C4-2B (cell line): ENCODE measurements at regions not wholly inside any gene's neighbourhood (a gene's known extent, or its start where the extent isn't known, plus 50 kb on each side); places are given as distances from the start of the nearest gene placed in this dataset.
"Not testable (repeated sequence)": the region's sequence is repeated elsewhere in the genome, so short reads cannot be mapped to it uniquely, and the experiment has no call there.

Source experiments
- H3K27ac ChIP-seq: fragments of 450-650 bp; 2 replicates; pipeline ENCODE4 v1.5.1; 2017
- ZFX ChIP-seq: fragments of 450-650 bp; IDR thresholded peaks from 2 replicates; pipeline ENCODE4 v1.6.1; 2017
- TF ChIP-seq, protein P1 (sequence below): fragments of 450-650 bp; conservative IDR thresholded peaks from 2 replicates; pipeline ENCODE4 v1.5.1; 2017; ENCODE audit warnings: mild to moderate bottlenecking

- TF ChIP-seq ZFX, result no peak
- TF ChIP-seq, protein P1, sequence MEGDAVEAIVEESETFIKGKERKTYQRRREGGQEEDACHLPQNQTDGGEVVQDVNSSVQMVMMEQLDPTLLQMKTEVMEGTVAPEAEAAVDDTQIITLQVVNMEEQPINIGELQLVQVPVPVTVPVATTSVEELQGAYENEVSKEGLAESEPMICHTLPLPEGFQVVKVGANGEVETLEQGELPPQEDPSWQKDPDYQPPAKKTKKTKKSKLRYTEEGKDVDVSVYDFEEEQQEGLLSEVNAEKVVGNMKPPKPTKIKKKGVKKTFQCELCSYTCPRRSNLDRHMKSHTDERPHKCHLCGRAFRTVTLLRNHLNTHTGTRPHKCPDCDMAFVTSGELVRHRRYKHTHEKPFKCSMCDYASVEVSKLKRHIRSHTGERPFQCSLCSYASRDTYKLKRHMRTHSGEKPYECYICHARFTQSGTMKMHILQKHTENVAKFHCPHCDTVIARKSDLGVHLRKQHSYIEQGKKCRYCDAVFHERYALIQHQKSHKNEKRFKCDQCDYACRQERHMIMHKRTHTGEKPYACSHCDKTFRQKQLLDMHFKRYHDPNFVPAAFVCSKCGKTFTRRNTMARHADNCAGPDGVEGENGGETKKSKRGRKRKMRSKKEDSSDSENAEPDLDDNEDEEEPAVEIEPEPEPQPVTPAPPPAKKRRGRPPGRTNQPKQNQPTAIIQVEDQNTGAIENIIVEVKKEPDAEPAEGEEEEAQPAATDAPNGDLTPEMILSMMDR, result no peak
- H3K27ac ChIP-seq, result no peak overlapping the region
Observed at GRCh38 chr6:146928503-146928902, 275.7 kb upstream of the STXBP5 start.

DNA sequence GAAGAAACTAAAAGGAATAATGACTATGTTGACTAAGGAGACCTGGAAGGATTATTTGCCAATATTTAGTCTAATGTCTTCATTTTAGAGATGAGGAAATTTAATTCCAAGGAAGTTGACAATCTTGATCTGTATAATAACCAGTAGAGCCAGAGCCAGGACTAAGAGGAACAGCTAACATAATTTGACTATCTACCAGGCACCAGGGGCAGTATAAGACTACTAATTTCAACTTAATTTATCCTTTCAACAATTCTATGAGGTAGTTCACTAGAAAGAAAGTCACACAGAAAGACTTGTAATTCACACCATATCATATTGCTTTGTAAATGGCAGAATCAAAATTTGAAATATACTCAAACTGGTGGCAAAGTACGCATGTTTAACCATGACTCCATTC is 273.0 kb upstream of the STXBP5 start:
- no peak overlapping the region for H3K27ac ChIP-seq
- TF ChIP-seq, protein P1, result peak; percentile 20
- no peak for TF ChIP-seq ZFX

GRCh38 chr6:146937316-146937715 is 266.9 kb upstream of the STXBP5 start:
- no peak overlapping the region for H3K27ac ChIP-seq
- TF ChIP-seq, protein P1, result no peak
- TF ChIP-seq ZFX, result no peak

DNA sequence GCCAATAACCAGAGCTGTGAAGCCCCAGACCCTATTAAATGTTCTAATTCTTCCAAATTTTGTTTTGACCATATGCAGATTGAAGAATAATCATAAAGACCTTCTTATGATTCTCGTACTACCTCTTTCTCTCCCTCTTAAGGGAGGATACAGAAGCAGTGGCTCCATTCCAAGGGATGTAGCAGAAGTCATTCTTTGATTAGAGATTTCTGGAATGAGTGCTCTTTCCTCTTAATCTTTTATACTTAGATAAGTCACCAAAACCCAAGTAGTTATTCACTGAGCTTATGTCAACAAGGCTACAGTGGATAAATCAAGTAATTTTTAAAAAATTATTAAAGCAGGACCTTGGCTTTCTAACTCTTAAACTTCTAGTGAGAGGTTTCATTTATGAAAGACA is 266.0 kb upstream of the STXBP5 start:
- H3K27ac ChIP-seq, result no peak overlapping the region
- TF ChIP-seq ZFX, result no peak
- TF ChIP-seq, protein P1, result no peak

DNA sequence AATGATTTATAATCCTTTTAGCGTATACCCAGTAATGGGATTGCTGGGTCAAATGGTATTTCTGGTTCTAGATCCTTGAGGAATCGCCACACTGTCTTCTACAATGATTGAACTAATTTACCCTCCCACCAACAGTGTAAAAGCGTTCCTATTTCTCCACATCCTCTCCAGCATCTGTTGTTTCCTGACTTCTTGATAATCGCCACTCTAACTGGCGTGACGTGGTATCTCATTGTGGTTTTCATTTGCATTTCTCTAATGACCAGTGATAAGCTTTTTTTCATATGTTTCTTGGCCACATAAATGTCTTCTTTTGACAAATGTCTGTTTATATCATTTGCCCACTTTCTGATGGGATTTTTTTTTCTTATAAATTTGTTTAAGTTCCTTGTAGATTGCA is 264.8 kb upstream of the STXBP5 start:
- not testable (repeated sequence) for H3K27ac ChIP-seq

DNA sequence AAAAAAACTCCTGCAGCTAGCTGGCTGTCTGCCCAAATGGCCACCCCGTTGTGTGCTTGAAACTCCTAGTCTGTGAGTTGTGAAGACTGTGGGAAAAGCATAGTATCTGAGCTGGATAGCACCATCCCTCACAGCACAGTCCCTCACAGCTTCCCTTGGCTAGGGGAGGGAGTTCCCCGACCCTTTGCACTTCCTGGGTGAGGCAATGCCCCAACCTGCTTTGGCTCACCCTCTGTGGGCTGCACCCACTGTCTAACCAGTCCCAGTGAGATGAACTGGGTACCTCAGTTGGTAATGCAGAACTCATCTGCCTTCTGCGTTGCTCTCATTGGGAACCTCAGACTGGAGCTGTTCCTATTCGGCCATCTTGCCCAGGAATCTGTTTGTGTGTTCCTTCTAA is 260.6 kb upstream of the STXBP5 start:
- TF ChIP-seq ZFX, result no peak
- TF ChIP-seq, protein P1, result no peak

GRCh38 chr6:146944077-146944476 is 260.1 kb upstream of the STXBP5 start:
- no peak overlapping the region for H3K27ac ChIP-seq
- no peak for TF ChIP-seq ZFX
- TF ChIP-seq, protein P1, result no peak

More for the DNA sequence above, 260.6 kb upstream of the STXBP5 start:
- H3K27ac ChIP-seq, result no peak overlapping the region

DNA sequence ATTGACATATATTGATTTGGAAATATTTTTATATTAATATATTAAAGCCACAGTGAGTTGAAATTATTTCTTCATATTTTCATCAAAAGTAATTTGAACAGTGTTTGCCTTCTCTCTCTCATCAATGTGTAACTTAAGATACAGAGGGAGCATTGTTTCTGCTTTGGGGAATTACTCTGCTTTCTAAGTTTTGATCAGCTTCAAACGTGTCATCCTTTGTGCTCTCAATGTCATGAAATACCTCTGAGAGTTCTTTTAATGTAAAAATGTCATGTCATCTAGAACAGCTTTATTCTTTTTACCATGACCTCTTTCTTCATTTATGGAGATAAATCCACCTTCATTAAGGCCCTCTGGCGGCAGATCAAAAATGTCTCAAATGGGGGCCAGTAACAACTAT is 259.4 kb upstream of the STXBP5 start:
- TF ChIP-seq, protein P1, result no peak
- TF ChIP-seq ZFX, result no peak
- no peak overlapping the region for H3K27ac ChIP-seq
